Activated CD8-positive, alpha-beta memory T cell treated with anti-CD3 and anti-CD28 coated beads, Interleukin-2, amount 50 U/mL, for 48 hours (primary cell): ENCODE measurements at regions not wholly inside any gene's neighbourhood (a gene's known extent, or its start where the extent isn't known, plus 50 kb on each side); places are given as distances from the start of the nearest gene placed in this dataset.

Experiments used
- DNase-seq: peaks from one replicate; pipeline ENCODE4 v3.0.0-alpha.2; 2020

GRCh38 chr14:26123459-26123858 lies 474.4 kb downstream of the NOVA1 start:
- DNase-seq: no peak

DNA sequence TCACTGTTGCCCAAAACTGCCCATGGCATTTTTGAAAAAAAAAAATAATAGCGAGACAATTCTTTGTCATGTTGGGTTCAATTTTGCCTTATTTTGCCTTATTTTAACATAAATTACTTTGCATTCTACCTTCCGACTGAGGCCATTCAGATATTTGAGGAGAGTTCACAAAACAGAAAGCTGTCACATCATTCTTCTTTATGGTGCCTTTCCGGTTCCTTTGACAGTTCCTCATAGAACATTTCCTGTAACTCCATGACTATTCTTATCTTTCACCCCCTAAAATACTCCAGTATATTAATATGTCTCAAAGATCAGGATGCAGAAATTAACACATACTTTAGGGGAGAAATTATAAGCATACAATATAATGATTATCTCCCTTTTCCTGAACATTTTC lies 476.7 kb downstream of the NOVA1 start:
- no peak for DNase-seq

DNA sequence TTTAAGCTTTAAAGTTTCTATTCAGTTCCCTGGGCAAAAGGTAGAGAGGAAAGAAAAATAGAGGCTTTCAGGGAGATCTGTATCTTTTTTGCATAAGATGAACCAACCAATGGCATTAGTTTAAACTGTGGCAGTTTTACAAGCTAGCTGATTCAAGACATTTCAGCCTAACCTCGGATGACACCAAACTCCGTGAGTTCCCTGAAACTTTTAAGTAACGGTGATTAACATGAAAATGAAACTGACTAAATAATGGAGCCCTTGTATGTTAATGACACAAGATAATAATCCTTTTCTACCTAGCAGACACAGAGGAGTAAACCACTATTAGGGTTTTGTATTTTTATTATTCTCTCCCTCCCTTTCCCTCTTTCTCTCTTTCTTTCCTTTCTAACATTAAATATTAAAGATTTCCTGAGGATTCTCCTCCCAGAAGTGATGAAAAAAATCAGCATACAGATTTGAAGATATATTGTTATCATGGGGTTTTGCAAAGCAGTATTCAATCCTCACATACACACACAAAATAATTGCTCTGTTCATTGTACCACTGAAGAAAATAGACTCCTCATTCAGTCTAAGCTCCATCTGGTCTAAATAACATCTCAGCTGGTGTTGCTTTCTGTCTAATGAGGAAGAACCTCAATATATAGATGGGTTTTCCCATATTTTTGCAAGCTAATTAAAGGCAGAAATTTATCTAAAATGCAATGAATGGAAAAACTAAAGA lies 483.8 kb downstream of the NOVA1 start:
- DNase-seq: no peak

- DNase-seq: no peak
Measured at GRCh38 chr14:26104717-26105116, 493.1 kb downstream of the NOVA1 start.

GRCh38 chr14:26097852-26098251 lies 500.0 kb downstream of the NOVA1 start:
- no peak for DNase-seq

GRCh38 chr14:26088275-26088674 lies 509.6 kb downstream of the NOVA1 start:
- DNase-seq: no peak

DNA sequence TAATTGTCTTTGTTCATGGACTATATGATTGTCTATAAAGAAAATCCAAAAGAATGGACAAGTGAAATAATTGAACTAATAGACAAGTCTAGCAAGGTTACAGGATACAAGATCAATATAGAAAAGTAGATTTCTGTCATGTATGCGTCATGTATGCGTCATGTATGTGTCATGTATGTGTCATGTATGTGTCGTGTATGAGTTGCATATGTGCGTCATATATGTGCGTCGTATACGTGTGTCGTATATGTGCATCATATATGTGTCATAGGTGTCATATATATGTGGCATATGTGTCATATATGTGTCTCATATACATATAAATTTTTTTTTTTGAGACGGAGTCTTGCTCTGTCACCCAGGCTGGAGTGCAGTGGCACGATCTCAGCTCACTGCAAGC lies 516.8 kb downstream of the NOVA1 start:
- no peak for DNase-seq

- no peak for DNase-seq
Measured at GRCh38 chr14:26078561-26078960, 519.3 kb downstream of the NOVA1 start.

GRCh38 chr14:26074892-26075291 lies 522.9 kb downstream of the NOVA1 start:
- no peak for DNase-seq

DNA sequence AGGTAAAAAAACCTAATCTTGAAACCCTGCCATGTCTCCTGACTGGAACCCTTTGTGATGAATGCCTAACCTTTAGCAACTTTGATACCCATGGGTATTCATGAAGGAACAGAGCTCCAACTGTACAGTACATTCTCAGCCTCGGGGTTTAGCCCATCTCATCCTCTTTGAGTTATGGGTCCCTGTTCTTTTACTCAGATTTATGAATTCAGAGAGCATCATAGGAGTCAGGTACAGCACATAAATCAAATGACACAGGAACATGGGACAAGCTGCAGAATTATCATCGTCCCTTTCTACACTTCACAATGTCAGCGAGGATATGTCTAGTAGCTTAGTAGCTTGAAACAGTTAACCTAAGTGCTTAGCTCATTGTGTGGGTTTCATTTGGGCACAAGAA lies 527.4 kb downstream of the NOVA1 start:
- DNase-seq: no peak

DNA sequence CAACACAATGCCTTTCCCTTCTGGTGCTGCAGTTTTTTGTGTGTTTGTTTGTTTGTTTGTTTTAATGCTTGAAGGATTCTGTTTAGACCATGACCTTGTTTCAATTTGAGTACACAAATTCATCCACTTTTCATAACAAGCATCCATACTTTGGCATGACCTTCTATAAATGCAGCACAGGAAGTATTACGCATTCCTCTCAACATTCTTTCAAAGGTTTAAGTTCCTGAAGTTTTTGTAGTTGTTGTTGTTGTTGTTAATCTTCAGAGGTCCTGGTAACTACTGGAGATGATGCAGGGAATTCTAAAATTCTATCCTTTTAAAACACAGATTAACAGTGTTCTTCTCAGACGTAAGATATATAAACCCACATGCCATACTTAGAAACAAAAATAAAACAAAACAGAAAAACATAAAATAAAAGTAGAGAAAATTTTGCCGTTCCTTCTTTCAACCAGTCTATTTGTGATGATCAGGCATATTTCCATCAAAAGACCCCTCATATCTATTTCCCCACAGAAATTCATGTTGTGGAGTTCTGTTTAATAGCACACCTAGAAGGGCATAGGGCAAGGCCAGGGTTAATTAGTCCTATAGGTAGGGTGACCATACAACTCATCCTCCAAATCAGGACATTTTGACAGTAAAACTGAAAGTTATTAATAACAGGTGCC lies 529.9 kb downstream of the NOVA1 start:
- no peak for DNase-seq

DNA sequence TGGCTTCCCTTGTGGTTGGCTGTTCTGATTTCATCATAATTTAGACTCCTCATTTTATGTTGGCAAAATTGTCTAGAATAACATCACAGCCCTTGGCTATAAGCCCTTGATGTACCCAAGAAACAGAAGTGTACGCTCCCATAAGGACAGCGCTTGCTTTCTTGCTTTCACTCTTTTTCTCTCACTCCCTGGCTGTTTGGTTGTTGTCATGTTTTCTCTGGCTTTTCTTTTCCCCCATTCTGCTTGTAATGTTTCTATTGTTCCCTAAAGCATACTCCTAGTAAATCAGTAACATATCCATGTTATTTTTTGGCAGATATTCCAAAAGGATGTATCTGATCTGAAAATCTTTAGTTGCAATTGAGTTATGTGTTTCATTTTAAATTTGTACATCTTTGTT lies 530.5 kb downstream of the NOVA1 start:
- no peak for DNase-seq

- no peak for DNase-seq
Measured at GRCh38 chr14:26056036-26056616, 541.7 kb downstream of the NOVA1 start.

- DNase-seq: no peak
Measured at GRCh38 chr14:26032348-26032747, 565.5 kb downstream of the NOVA1 start.

DNA sequence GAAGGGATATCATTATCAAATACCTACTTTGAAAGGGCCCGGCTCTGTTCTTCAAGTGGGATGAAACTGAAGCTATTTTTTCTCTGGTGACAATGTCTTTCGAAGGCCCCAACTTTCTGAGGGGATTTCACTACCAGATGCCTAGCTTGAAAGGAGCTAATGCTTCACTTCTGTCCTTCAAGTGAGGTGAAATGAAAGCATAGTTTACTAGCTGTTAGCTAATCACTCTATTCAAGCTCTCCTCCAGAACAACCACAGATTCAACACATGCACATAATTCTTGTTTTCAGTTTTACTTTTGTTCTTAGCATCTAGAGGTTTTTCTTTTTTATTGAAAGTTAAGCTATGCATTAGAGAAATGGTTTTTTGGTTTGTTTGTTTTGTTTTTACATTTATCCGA lies 571.4 kb downstream of the NOVA1 start:
- no peak for DNase-seq

- no peak for DNase-seq
Measured at GRCh38 chr14:26023967-26024366, 573.9 kb downstream of the NOVA1 start.

DNA sequence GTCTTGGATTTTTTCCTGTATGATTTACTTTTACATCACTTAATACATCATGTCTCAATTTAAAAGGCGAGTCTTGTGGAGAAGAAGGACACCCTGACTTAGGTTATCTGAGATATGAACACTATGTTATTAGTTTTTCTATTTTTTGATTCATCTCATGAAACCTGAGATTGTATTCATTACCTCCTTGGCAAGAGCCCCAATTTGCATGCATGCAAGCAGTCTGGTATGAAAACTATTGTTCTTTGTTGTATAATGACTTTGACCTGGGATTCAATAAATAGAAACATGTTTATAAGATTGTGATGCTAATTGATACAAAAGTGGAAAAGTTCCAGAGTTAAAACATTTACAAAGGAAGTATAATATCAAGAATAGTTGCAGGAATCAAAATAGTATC lies 576.1 kb downstream of the NOVA1 start:
- no peak for DNase-seq

- no peak for DNase-seq
Measured at GRCh38 chr14:26017270-26017669, 580.6 kb downstream of the NOVA1 start.

DNA sequence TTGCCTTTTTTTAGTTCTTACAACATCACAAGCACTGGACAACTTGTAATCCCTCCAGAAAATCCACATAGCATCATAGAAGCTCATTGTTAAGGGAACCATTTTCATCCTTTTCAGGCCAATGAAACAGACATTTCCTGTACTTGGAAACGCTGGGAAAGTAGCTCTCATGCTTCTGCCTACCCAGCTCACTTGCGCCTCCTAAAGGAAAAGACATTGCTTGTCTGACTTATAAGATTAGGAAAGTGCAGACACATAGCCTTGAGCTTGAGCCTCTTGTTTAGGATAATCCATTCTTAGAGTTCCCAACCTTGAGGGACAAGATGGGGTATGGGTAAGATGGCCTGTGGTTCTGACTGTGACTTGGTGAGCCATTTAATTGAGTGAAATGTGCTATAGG lies 589.5 kb downstream of the NOVA1 start:
- no peak for DNase-seq

DNA sequence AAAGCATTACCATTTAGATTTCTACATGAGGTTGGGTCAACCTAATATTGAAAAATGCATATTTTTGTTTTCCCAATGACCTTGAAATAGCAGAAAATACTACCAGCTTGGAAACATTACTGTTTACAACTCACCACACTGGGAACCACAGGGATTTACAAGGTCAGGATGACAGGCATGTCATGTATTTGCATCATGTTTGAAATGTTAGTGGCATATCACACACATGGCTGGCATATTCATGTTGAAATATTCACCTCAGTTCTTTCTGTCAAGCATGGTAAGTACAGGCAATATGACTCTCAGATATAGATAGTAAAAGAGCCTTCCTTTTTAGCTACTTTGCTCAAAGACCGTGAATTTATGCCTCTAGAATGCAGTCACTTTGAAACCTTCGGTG lies 593.5 kb downstream of the NOVA1 start:
- no peak for DNase-seq

DNA sequence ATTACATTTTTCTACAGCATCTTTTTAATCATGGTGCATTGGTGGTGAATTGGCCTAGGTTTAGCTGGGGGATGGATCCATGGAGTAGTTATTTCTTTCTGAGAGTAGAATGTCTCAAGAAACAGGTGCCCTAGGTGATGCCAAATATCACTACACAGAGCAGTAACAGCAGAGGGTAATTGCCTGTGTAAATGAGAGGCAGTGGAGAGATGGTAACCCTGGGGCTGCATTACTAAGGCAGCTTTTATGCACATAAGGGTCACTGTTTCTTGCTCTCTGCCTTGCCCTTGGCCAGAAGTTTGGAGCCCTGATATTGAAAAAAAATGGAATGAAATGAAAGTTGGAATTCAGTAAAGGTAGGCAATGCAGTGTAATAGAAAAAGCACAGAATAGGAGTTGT lies 604.0 kb downstream of the NOVA1 start:
- no peak for DNase-seq

DNA sequence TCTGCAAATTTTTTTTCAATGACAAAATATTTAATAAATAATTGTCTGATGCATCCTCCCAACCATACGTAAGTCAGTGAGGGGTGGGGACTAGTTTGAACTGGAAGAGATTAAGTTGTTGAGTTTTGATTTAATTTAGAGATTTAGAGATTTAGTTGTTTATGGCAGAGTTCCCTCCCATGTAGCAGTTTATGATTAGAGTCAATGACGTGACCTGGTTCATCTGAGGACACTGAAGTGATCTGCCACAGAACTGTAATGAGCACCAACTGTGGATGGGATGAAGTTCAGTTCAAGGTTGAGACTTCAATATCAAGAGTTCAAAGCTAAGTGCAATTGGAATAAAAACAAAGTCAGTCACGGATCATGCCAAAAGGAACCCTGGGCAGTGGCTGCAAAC lies 609.3 kb downstream of the NOVA1 start:
- no peak for DNase-seq

DNA sequence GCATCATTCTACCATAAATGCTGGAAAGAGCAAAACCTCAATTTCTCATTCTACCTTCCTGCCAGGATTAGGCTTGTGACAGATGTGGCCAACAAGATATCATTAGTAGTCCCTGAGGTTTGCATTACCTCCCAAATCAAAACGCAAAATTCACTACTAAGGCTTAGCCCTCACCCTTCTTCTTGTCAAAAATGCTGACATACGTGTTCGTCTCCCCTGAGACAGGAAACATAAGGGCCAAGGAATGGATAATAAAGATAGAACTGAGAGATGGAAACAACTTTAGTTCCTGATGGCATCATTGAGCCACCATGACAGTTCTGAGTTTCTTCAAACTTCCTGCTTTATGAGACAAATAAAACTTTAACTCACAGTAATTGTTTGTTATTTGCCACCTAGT lies 642.1 kb downstream of the NOVA1 start:
- DNase-seq: no peak

DNA sequence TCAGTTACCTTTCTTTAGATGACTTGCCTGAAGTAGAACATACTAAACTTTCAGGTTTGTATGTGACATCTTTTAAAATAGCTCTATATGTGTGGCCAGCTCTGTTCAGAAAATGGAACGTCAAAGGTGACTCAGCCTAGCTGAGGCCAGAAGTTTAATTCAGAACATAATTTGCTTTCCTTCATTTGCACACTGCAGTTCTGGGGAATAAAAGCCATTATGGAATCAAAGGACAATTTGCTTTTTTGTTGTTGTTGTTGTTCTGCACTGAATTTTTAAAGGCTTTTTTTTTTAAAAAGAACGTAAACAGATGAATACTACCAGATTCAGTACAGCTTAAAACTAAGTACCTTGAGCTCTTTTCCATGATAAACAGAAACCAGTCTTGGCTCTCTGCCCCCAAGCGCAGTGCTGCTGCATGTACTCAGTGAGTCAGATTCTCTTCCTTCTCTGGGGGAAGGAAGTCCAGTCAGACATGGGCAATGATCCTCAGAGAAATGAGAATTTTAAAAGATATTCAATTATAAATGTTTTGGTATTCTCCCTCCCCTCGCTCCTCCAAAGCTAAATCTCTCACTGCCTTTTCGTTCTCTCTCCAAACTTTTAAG lies 644.2 kb downstream of the NOVA1 start:
- no peak for DNase-seq
